ENCODE measurements at regions not wholly inside any gene's neighbourhood (a gene's known extent, or its start where the extent isn't known, plus 50 kb on each side); places are given as distances from the start of the nearest gene placed in this dataset.
"Not testable (repeated sequence)": the region's sequence is repeated elsewhere in the genome, so short reads cannot be mapped to it uniquely, and the experiment has no call there.

- H3K4me3 ChIP-seq (ENCODE audit: low read depth, low read length), result no peak overlapping the region
Measured at GRCh38 chr3:72274493-72275330, 489.8 kb upstream of the PROK2 start.

GRCh38 chr3:72273615-72274014 is 488.7 kb upstream of the PROK2 start:
- Histone ChIP-seq H3K4me3 (ENCODE audit: low read depth, low read length) (no peak overlapping the region), H3K36me3 (ENCODE audit: control insufficient read depth, insufficient read depth, low read length) (no peaks in the 10 kb centered on the region), H3K27ac (ENCODE audit: low read depth, low read length) (peak overlapping the region; percentile 50), H3K9me3 (ENCODE audit: control insufficient read depth, insufficient read depth, low read length) (no peaks in the 10 kb centered on the region), H3K27me3 (ENCODE audit: control insufficient read depth, insufficient read depth, low read length) (no peaks in the 10 kb centered on the region), H3K4me1 (ENCODE audit: control insufficient read depth, insufficient read depth, low read length) (peaks cover 14% of the 10 kb centered on the region), H3K9ac (ENCODE audit: low read depth, low read length) (no peak overlapping the region)

More at GRCh38 chr3:72274493-72275330, 489.8 kb upstream of the PROK2 start:
- H3K9me3 ChIP-seq (ENCODE audit: control insufficient read depth, insufficient read depth, low read length), result no peaks in the 10 kb centered on the region
- no peaks in the 10 kb centered on the region for H3K36me3 ChIP-seq (ENCODE audit: control insufficient read depth, insufficient read depth, low read length)
- no peaks in the 10 kb centered on the region for H3K27me3 ChIP-seq (ENCODE audit: control insufficient read depth, insufficient read depth, low read length)
- no peak overlapping the region for H3K27ac ChIP-seq (ENCODE audit: low read depth, low read length)
- H3K9ac ChIP-seq (ENCODE audit: low read depth, low read length), result no peak overlapping the region
- H3K4me1 ChIP-seq (ENCODE audit: control insufficient read depth, insufficient read depth, low read length), result peaks cover 11% of the 10 kb centered on the region

GRCh38 chr3:72272356-72272755 is 487.4 kb upstream of the PROK2 start:
- H3K4me1 ChIP-seq (ENCODE audit: control insufficient read depth, insufficient read depth, low read length), result peaks cover 14% of the 10 kb centered on the region
- no peak overlapping the region for H3K4me3 ChIP-seq (ENCODE audit: low read depth, low read length)
- H3K27ac ChIP-seq (ENCODE audit: low read depth, low read length), result no peak overlapping the region
- no peaks in the 10 kb centered on the region for H3K27me3 ChIP-seq (ENCODE audit: control insufficient read depth, insufficient read depth, low read length)
- H3K9ac ChIP-seq (ENCODE audit: low read depth, low read length), result no peak overlapping the region
- no peaks in the 10 kb centered on the region for H3K36me3 ChIP-seq (ENCODE audit: control insufficient read depth, insufficient read depth, low read length)
- H3K9me3 ChIP-seq (ENCODE audit: control insufficient read depth, insufficient read depth, low read length), result no peaks in the 10 kb centered on the region

GRCh38 chr3:72271923-72272322 is 487.0 kb upstream of the PROK2 start:
- no peaks in the 10 kb centered on the region for H3K9me3 ChIP-seq (ENCODE audit: control insufficient read depth, insufficient read depth, low read length)
- H3K9ac ChIP-seq (ENCODE audit: low read depth, low read length), result no peak overlapping the region

GRCh38 chr3:72271216-72271615 is 486.3 kb upstream of the PROK2 start:
- Histone ChIP-seq H3K4me3 (ENCODE audit: low read depth, low read length) (no peak overlapping the region), H3K27me3 (ENCODE audit: control insufficient read depth, insufficient read depth, low read length) (no peaks in the 10 kb centered on the region), H3K4me1 (ENCODE audit: control insufficient read depth, insufficient read depth, low read length) (peaks cover 14% of the 10 kb centered on the region), H3K27ac (ENCODE audit: low read depth, low read length) (no peak overlapping the region), H3K36me3 (ENCODE audit: control insufficient read depth, insufficient read depth, low read length) (no peaks in the 10 kb centered on the region), H3K9me3 (ENCODE audit: control insufficient read depth, insufficient read depth, low read length) (no peaks in the 10 kb centered on the region), H3K9ac (ENCODE audit: low read depth, low read length) (no peak overlapping the region)

More at GRCh38 chr3:72271923-72272322, 487.0 kb upstream of the PROK2 start:
- no peak overlapping the region for H3K27ac ChIP-seq (ENCODE audit: low read depth, low read length)
- no peak overlapping the region for H3K4me3 ChIP-seq (ENCODE audit: low read depth, low read length)
- H3K36me3 ChIP-seq (ENCODE audit: control insufficient read depth, insufficient read depth, low read length), result no peaks in the 10 kb centered on the region
- peaks cover 14% of the 10 kb centered on the region for H3K4me1 ChIP-seq (ENCODE audit: control insufficient read depth, insufficient read depth, low read length)
- no peaks in the 10 kb centered on the region for H3K27me3 ChIP-seq (ENCODE audit: control insufficient read depth, insufficient read depth, low read length)

GRCh38 chr3:72270730-72271129 is 485.8 kb upstream of the PROK2 start:
- H3K9ac ChIP-seq (ENCODE audit: low read depth, low read length), result no peak overlapping the region
- H3K27me3 ChIP-seq (ENCODE audit: control insufficient read depth, insufficient read depth, low read length), result no peaks in the 10 kb centered on the region
- H3K27ac ChIP-seq (ENCODE audit: low read depth, low read length), result no peak overlapping the region
- H3K36me3 ChIP-seq (ENCODE audit: control insufficient read depth, insufficient read depth, low read length), result no peaks in the 10 kb centered on the region
- H3K4me1 ChIP-seq (ENCODE audit: control insufficient read depth, insufficient read depth, low read length), result peaks cover 14% of the 10 kb centered on the region
- H3K4me3 ChIP-seq (ENCODE audit: low read depth, low read length), result no peak overlapping the region
- no peaks in the 10 kb centered on the region for H3K9me3 ChIP-seq (ENCODE audit: control insufficient read depth, insufficient read depth, low read length)

GRCh38 chr3:72270072-72270681 is 485.2 kb upstream of the PROK2 start:
- H3K9me3 ChIP-seq (ENCODE audit: control insufficient read depth, insufficient read depth, low read length), result no peaks in the 10 kb centered on the region
- H3K27ac ChIP-seq (ENCODE audit: low read depth, low read length), result no peak overlapping the region
- H3K4me3 ChIP-seq (ENCODE audit: low read depth, low read length), result no peak overlapping the region
- H3K36me3 ChIP-seq (ENCODE audit: control insufficient read depth, insufficient read depth, low read length), result no peaks in the 10 kb centered on the region
- H3K4me1 ChIP-seq (ENCODE audit: control insufficient read depth, insufficient read depth, low read length), result peaks cover 17% of the 10 kb centered on the region
- no peak overlapping the region for H3K9ac ChIP-seq (ENCODE audit: low read depth, low read length)
- no peaks in the 10 kb centered on the region for H3K27me3 ChIP-seq (ENCODE audit: control insufficient read depth, insufficient read depth, low read length)

GRCh38 chr3:72269475-72269874 is 484.5 kb upstream of the PROK2 start:
- Histone ChIP-seq H3K9me3 (ENCODE audit: control insufficient read depth, insufficient read depth, low read length) (no peaks in the 10 kb centered on the region), H3K27ac (ENCODE audit: low read depth, low read length) (no peak overlapping the region), H3K27me3 (ENCODE audit: control insufficient read depth, insufficient read depth, low read length) (no peaks in the 10 kb centered on the region), H3K36me3 (ENCODE audit: control insufficient read depth, insufficient read depth, low read length) (no peaks in the 10 kb centered on the region), H3K4me3 (ENCODE audit: low read depth, low read length) (no peak overlapping the region), H3K9ac (ENCODE audit: low read depth, low read length) (no peak overlapping the region), H3K4me1 (ENCODE audit: control insufficient read depth, insufficient read depth, low read length) (peaks cover 19% of the 10 kb centered on the region)

GRCh38 chr3:72266921-72267524 is 482.1 kb upstream of the PROK2 start:
- not testable (repeated sequence) for H3K27me3 ChIP-seq (ENCODE audit: control insufficient read depth, insufficient read depth, low read length); H3K9me3 ChIP-seq (ENCODE audit: control insufficient read depth, insufficient read depth, low read length); H3K4me3 ChIP-seq (ENCODE audit: low read depth, low read length); H3K27ac ChIP-seq (ENCODE audit: low read depth, low read length); H3K36me3 ChIP-seq (ENCODE audit: control insufficient read depth, insufficient read depth, low read length); H3K9ac ChIP-seq (ENCODE audit: low read depth, low read length)
- H3K4me1 ChIP-seq (ENCODE audit: control insufficient read depth, insufficient read depth, low read length), result peaks cover 10% of the 10 kb centered on the region

- H3K4me3 ChIP-seq (ENCODE audit: low read depth, low read length), result no peak overlapping the region
Measured at GRCh38 chr3:72266016-72266370, 481.0 kb upstream of the PROK2 start.

More at GRCh38 chr3:72266016-72266370, 481.0 kb upstream of the PROK2 start:
- no peaks in the 10 kb centered on the region for H3K9me3 ChIP-seq (ENCODE audit: control insufficient read depth, insufficient read depth, low read length)
- H3K36me3 ChIP-seq (ENCODE audit: control insufficient read depth, insufficient read depth, low read length), result no peaks in the 10 kb centered on the region
- H3K9ac ChIP-seq (ENCODE audit: low read depth, low read length), result no peak overlapping the region
- H3K4me1 ChIP-seq (ENCODE audit: control insufficient read depth, insufficient read depth, low read length), result peaks cover 10% of the 10 kb centered on the region
- no peaks in the 10 kb centered on the region for H3K27me3 ChIP-seq (ENCODE audit: control insufficient read depth, insufficient read depth, low read length)
- H3K27ac ChIP-seq (ENCODE audit: low read depth, low read length), result no peak overlapping the region

Data from HUES48 (cell line).